ENCODE measurements at regions not wholly inside any gene's neighbourhood (a gene's known extent, or its start where the extent isn't known, plus 50 kb on each side); places are given as distances from the start of the nearest gene placed in this dataset.

DNA sequence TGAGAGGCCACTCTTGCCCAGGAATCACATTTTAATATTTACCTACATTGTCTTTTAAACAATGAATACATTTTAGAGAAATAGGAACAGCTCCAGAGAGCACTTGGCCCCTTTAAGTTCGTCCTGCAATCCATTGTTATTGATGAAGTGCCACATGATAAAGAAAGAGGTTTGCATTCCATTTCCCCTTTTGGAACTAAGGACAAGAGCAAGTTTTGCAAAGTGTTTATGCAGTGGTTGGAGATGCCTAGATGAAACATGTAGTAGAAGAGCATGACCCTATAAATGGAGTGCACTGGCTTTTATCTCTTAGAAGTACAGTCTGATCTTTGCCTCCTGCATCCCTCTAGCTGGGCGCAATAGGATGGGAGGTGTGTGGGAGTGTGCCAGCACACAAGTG, 118.7 kb upstream of the CNTNAP5 start:
- TF ChIP-seq SUZ12 (IDR thresholded peaks at IDR 0.05) (no peak), FOXM1 (IDR thresholded peaks at IDR 0.05; ENCODE audit: borderline replicate concordance) (no peak), BHLHE40 (IDR thresholded peaks at IDR 0.05; ENCODE audit: borderline replicate concordance) (no peak), FOXA1 (IDR thresholded peaks at IDR 0.05) (no peak), ARNT (IDR thresholded peaks at IDR 0.05) (no peak), SP1 (IDR thresholded peaks at IDR 0.05) (no peak), L3MBTL2 (conservative IDR thresholded peaks at IDR 0.05) (no peak), ELF4 (IDR thresholded peaks at IDR 0.05) (no peak), CTBP1 (IDR thresholded peaks at IDR 0.05; ENCODE audit: borderline replicate concordance) (no peak), HDGF (IDR thresholded peaks at IDR 0.05; ENCODE audit: borderline replicate concordance) (no peak), LEF1 (IDR thresholded peaks at IDR 0.05; ENCODE audit: borderline replicate concordance) (no peak), FOXK2 (IDR thresholded peaks at IDR 0.05) (no peak), TARDBP (IDR thresholded peaks at IDR 0.05) (no peak)
- TF ChIP-seq, protein P1, sequence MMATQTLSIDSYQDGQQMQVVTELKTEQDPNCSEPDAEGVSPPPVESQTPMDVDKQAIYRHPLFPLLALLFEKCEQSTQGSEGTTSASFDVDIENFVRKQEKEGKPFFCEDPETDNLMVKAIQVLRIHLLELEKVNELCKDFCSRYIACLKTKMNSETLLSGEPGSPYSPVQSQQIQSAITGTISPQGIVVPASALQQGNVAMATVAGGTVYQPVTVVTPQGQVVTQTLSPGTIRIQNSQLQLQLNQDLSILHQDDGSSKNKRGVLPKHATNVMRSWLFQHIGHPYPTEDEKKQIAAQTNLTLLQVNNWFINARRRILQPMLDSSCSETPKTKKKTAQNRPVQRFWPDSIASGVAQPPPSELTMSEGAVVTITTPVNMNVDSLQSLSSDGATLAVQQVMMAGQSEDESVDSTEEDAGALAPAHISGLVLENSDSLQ (IDR thresholded peaks at IDR 0.05), result no peak
